ENCODE measurements at regions not wholly inside any gene's neighbourhood (a gene's known extent, or its start where the extent isn't known, plus 50 kb on each side); places are given as distances from the start of the nearest gene placed in this dataset.

- H3K9me3 ChIP-seq = peaks cover 10% of the 10 kb centered on the region
- DNase-seq = no peak
- no peak for TF ChIP-seq CTCF (IDR thresholded peaks at IDR 0.05)
- no peaks in the 10 kb centered on the region for H3K36me3 ChIP-seq (ENCODE audit: low read depth)
- ATAC-seq = no peak
- intact Hi-C loops (cut with DNase I, micrococcal nuclease) = no loop called here
- no peak overlapping the region for H3K4me3 ChIP-seq
- H3K4me1 ChIP-seq (ENCODE audit: low read depth) = no peaks in the 10 kb centered on the region
Observed at GRCh38 chr13:57224414-57224813, 57.4 kb downstream of the PRR20E start.

- Histone ChIP-seq H3K4me1 (ENCODE audit: low read depth) (no peaks in the 10 kb centered on the region), H3K36me3 (ENCODE audit: low read depth) (no peaks in the 10 kb centered on the region), H3K9me3 (peaks cover 3% of the 10 kb centered on the region), H3K4me3 (no peak overlapping the region)
- no peak for ATAC-seq
- intact Hi-C loops (cut with DNase I, micrococcal nuclease) = no loop called here
- no peak for DNase-seq
- TF ChIP-seq CTCF (IDR thresholded peaks at IDR 0.05) = no peak
Observed at GRCh38 chr13:57250472-57250871, 83.5 kb downstream of the PRR20E start.

GRCh38 chr13:57253551-57253950 is 86.6 kb downstream of the PRR20E start:
- ATAC-seq = no peak
- intact Hi-C loops (cut with DNase I, micrococcal nuclease) = no loop called here

GRCh38 chr13:57264965-57265364 is 98.0 kb downstream of the PRR20E start:
- ATAC-seq = no peak
- no peak for TF ChIP-seq CTCF (IDR thresholded peaks at IDR 0.05)
- no peaks in the 10 kb centered on the region for H3K4me1 ChIP-seq (ENCODE audit: low read depth)
- intact Hi-C loops (cut with DNase I, micrococcal nuclease) = no loop called here
- no peak overlapping the region for H3K4me3 ChIP-seq
- H3K36me3 ChIP-seq (ENCODE audit: low read depth) = no peaks in the 10 kb centered on the region
- DNase-seq = no peak
- peaks cover 11% of the 10 kb centered on the region for H3K9me3 ChIP-seq

More at GRCh38 chr13:57253551-57253950, 86.6 kb downstream of the PRR20E start:
- no peak overlapping the region for H3K4me3 ChIP-seq
- no peaks in the 10 kb centered on the region for H3K4me1 ChIP-seq (ENCODE audit: low read depth)
- no peaks in the 10 kb centered on the region for H3K36me3 ChIP-seq (ENCODE audit: low read depth)
- peaks cover 8% of the 10 kb centered on the region for H3K9me3 ChIP-seq
- no peak for DNase-seq
- no peak for TF ChIP-seq CTCF (IDR thresholded peaks at IDR 0.05)

GRCh38 chr13:57270493-57270892 is 103.5 kb downstream of the PRR20E start:
- no peaks in the 10 kb centered on the region for H3K4me1 ChIP-seq (ENCODE audit: low read depth)
- intact Hi-C loops (cut with DNase I, micrococcal nuclease) = no loop called here
- no peaks in the 10 kb centered on the region for H3K36me3 ChIP-seq (ENCODE audit: low read depth)
- peaks cover 23% of the 10 kb centered on the region for H3K9me3 ChIP-seq
- ATAC-seq = no peak
- H3K4me3 ChIP-seq = no peak overlapping the region
- no peak for TF ChIP-seq CTCF (IDR thresholded peaks at IDR 0.05)
- no peak for DNase-seq

- intact Hi-C loops (cut with DNase I, micrococcal nuclease) = no loop called here
- no peak overlapping the region for H3K4me3 ChIP-seq
Observed at GRCh38 chr13:57286511-57287098, 119.6 kb downstream of the PRR20E start.

More at GRCh38 chr13:57286511-57287098, 119.6 kb downstream of the PRR20E start:
- no peak for ATAC-seq
- H3K4me1 ChIP-seq (ENCODE audit: low read depth) = no peaks in the 10 kb centered on the region
- no peak for TF ChIP-seq CTCF (IDR thresholded peaks at IDR 0.05)
- DNase-seq = peak in 1 of 3 donors; percentile 34
- no peaks in the 10 kb centered on the region for H3K36me3 ChIP-seq (ENCODE audit: low read depth)
- peaks cover 31% of the 10 kb centered on the region for H3K9me3 ChIP-seq
